HG02798 (cell line): ENCODE measurements at regions not wholly inside any gene's neighbourhood (a gene's known extent, or its start where the extent isn't known, plus 50 kb on each side); places are given as distances from the start of the nearest gene placed in this dataset.

ENCODE experiments used
- ATAC-seq: cut with Tn5 transposase; IDR thresholded peaks from one replicate; pipeline ENCODE4 v1.9.1; 2021; ENCODE audit warnings: mild to moderate bottlenecking; ENCODE audit not compliant: unreplicated experiment, poor library complexity

GRCh38 chr13:105547851-105548250, 987.6 kb downstream of the EFNB2 start:
- ATAC-seq: no peak

GRCh38 chr13:105545811-105546210, 989.7 kb downstream of the EFNB2 start:
- no peak for ATAC-seq

- no peak for ATAC-seq
These were observed 991.7 kb downstream of the EFNB2 start for GRCh38 chr13:105543742-105544141.

- ATAC-seq: no peak
These were observed 993.9 kb downstream of the EFNB2 start for GRCh38 chr13:105541565-105541964.

GRCh38 chr13:105538346-105538745, 997.1 kb downstream of the EFNB2 start:
- ATAC-seq: no peak

- ATAC-seq: no peak
These were observed 998.3 kb downstream of the EFNB2 start for GRCh38 chr13:105537113-105537512.

GRCh38 chr13:105530468-105530867, 1005.0 kb downstream of the EFNB2 start:
- ATAC-seq: no peak

- ATAC-seq: no peak
These were observed 1008.3 kb downstream of the EFNB2 start for GRCh38 chr13:105527127-105527526.

GRCh38 chr13:105519771-105520170, 1015.7 kb downstream of the EFNB2 start:
- no peak for ATAC-seq

- no peak for ATAC-seq
These were observed 1017.4 kb downstream of the EFNB2 start for GRCh38 chr13:105518086-105518485.

- ATAC-seq: no peak
These were observed 1021.1 kb downstream of the EFNB2 start for GRCh38 chr13:105514401-105514800.

- ATAC-seq: no peak
These were observed 1022.0 kb downstream of the EFNB2 start for GRCh38 chr13:105513448-105513847.

GRCh38 chr13:105509981-105510762, 1025.3 kb downstream of the EFNB2 start:
- no peak for ATAC-seq

GRCh38 chr13:105506463-105506862, 1029.0 kb downstream of the EFNB2 start:
- no peak for ATAC-seq

GRCh38 chr13:105502193-105502592, 1033.3 kb downstream of the EFNB2 start:
- no peak for ATAC-seq

GRCh38 chr13:105497597-105497996, 1037.9 kb downstream of the EFNB2 start:
- no peak for ATAC-seq

- ATAC-seq: no peak
These were observed 1043.2 kb downstream of the EFNB2 start for GRCh38 chr13:105492216-105492615.

- ATAC-seq: no peak
These were observed 1044.1 kb downstream of the EFNB2 start for GRCh38 chr13:105491345-105491744.

- ATAC-seq: no peak
These were observed 1050.4 kb downstream of the EFNB2 start for GRCh38 chr13:105485081-105485480.

GRCh38 chr13:105474983-105475610, 1060.4 kb downstream of the EFNB2 start:
- ATAC-seq: no peak

- ATAC-seq: no peak
These were observed 1063.8 kb downstream of the EFNB2 start for GRCh38 chr13:105471673-105472072.

GRCh38 chr13:105466376-105466775, 1069.1 kb downstream of the EFNB2 start:
- ATAC-seq: no peak
